NT2/D1 (cell line): ENCODE measurements at regions not wholly inside any gene's neighbourhood (a gene's known extent, or its start where the extent isn't known, plus 50 kb on each side); places are given as distances from the start of the nearest gene placed in this dataset.

Experiments
- DNase-seq: peaks from one replicate; pipeline ENCODE4 v3.0.0-alpha.2; 2011; ENCODE audit warnings: low read depth, low spot score
- H3K27me3 ChIP-seq: 2 replicates; pipeline ENCODE4 v1.6.0; 2011; ENCODE audit warnings: mild to moderate bottlenecking; ENCODE audit not compliant: insufficient read length, insufficient read depth
- H3K36me3 ChIP-seq: 2 replicates; pipeline ENCODE4 v1.6.1; 2011; ENCODE audit warnings: mild to moderate bottlenecking, low read length, mixed read lengths; ENCODE audit not compliant: insufficient read depth, insufficient read length
- H3K4me1 ChIP-seq: 2 replicates; pipeline ENCODE4 v1.5.1; 2011; ENCODE audit not compliant: insufficient read depth, insufficient read length
- H3K4me3 ChIP-seq: 2 replicates; pipeline ENCODE4 v1.5.1; 2011; ENCODE audit warnings: low read depth; ENCODE audit not compliant: insufficient read length
- H3K9ac ChIP-seq: 2 replicates; pipeline ENCODE4 v1.6.0; 2011; ENCODE audit warnings: low read depth; ENCODE audit not compliant: insufficient read length
- H3K9me3 ChIP-seq: 2 replicates; pipeline ENCODE4 v1.5.1; 2011; ENCODE audit warnings: mild to moderate bottlenecking, low read length; ENCODE audit not compliant: insufficient read depth
- SUZ12 ChIP-seq: IDR thresholded peaks from 2 replicates; pipeline ENCODE4 v1.6.1; 2011; ENCODE audit not compliant: insufficient read length, insufficient read depth; ENCODE audit errors: extremely low read depth
- YY1 ChIP-seq: IDR thresholded peaks from 2 replicates; pipeline ENCODE4 v1.6.1; 2011; ENCODE audit not compliant: insufficient read length, insufficient read depth
- ZNF274 ChIP-seq: IDR thresholded peaks from 2 replicates; pipeline ENCODE4 v1.6.1; 2011; ENCODE audit warnings: mild to moderate bottlenecking, low read depth, low read length

DNA sequence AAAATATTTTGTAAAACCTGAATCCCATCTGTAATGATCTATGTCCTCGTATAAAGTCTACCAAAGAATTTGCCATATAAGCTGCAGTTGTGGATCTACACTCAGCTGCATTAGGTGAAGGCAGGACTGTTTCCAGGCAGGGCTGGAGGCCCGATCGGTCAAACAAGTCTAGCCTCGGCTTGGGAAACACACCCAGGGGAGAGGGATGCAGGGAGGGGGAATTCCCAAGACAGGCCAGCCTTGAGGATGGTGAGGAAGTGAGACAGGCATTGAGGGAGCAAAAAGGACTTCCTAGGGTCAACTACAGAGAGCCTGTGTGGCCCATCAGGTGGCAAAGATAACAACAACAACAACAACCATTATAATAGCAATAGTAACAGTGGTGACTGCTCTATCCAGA is 174.1 kb upstream of the FSTL4 start:
- H3K36me3 ChIP-seq = no peaks in the 10 kb centered on the region
- no peak overlapping the region for H3K4me3 ChIP-seq
- no peaks in the 10 kb centered on the region for H3K9me3 ChIP-seq
- H3K4me1 ChIP-seq = peaks cover 3% of the 10 kb centered on the region
- DNase-seq = no peak
- no peaks in the 10 kb centered on the region for H3K27me3 ChIP-seq
- TF ChIP-seq ZNF274 (no peak), SUZ12 (no peak), YY1 (no peak)
- no peak overlapping the region for H3K9ac ChIP-seq

DNA sequence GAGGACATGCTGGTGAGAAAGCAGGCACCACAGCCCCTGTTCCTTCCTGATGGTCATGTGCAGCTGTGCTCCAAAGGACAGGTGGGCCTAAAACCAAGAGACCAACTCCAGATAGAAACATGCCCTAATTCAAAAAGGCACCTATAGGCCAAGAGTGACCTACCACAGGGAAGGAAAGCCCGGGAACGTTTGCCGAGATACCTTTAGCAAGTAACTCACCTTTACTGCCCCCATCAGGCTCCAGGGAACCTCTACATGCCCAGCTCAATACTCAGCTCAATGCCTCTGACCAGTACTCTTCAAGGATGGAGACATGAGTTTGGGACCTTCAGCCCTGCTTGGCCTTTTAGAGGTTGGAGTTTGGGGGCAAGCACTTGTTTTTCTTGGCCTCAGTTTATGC is 172.8 kb upstream of the FSTL4 start:
- Histone ChIP-seq H3K27me3 (no peaks in the 10 kb centered on the region), H3K4me1 (peaks cover 3% of the 10 kb centered on the region), H3K9ac (no peak overlapping the region), H3K9me3 (no peaks in the 10 kb centered on the region), H3K4me3 (no peak overlapping the region), H3K36me3 (no peaks in the 10 kb centered on the region)
- TF ChIP-seq ZNF274 (no peak), SUZ12 (no peak), YY1 (no peak)
- DNase-seq = no peak

DNA sequence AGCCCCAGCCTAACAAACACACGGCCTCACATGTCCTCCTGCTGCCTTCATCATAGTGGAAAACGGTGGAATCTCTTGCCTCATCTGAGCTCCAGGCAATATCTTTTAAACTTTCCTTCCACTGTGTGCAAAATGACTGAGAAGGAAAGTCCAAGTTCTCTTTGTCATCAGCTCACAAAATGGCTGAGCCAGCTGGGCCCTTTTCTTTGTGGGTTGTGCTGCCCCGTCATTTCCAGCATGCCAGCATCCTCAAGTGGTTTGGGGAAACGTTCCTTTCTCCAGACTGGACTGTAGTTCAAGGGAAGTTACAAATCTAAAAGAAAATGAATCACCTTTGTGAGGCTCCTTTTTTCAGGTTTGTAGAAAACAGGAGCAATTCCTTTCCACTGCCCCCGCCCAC is 171.1 kb upstream of the FSTL4 start:
- Histone ChIP-seq H3K36me3 (no peaks in the 10 kb centered on the region), H3K4me3 (no peak overlapping the region), H3K9ac (no peak overlapping the region), H3K4me1 (peaks cover 3% of the 10 kb centered on the region), H3K27me3 (no peaks in the 10 kb centered on the region), H3K9me3 (no peaks in the 10 kb centered on the region)
- TF ChIP-seq SUZ12 = no peak
- no peak for TF ChIP-seq YY1
- no peak for TF ChIP-seq ZNF274
- no peak for DNase-seq

DNA sequence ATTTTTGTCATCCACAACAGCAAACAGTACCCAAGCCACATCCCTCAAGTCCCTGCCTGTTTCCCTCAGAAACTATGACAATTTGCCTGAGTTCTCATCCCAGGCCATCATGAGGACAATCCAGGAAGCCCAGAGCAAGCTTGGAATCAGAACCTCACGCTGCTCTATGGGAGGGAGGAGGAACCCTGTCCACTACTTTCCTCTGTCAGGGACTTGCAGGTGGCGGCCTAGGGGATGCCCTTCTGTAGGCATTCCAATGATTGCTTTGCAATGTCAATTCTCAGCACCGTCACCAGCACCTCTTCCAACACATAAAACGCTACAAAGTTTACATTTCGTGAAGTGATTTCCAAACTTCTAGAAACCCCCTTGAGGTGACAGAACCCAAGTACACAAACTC is 170.4 kb upstream of the FSTL4 start:
- H3K9ac ChIP-seq = no peak overlapping the region
- no peak overlapping the region for H3K4me3 ChIP-seq
- H3K36me3 ChIP-seq = no peaks in the 10 kb centered on the region
- no peak for TF ChIP-seq ZNF274
- no peak for TF ChIP-seq SUZ12
- TF ChIP-seq YY1 = no peak
- H3K4me1 ChIP-seq = peaks cover 1% of the 10 kb centered on the region
- H3K9me3 ChIP-seq = no peaks in the 10 kb centered on the region
- no peaks in the 10 kb centered on the region for H3K27me3 ChIP-seq
- DNase-seq = no peak

DNA sequence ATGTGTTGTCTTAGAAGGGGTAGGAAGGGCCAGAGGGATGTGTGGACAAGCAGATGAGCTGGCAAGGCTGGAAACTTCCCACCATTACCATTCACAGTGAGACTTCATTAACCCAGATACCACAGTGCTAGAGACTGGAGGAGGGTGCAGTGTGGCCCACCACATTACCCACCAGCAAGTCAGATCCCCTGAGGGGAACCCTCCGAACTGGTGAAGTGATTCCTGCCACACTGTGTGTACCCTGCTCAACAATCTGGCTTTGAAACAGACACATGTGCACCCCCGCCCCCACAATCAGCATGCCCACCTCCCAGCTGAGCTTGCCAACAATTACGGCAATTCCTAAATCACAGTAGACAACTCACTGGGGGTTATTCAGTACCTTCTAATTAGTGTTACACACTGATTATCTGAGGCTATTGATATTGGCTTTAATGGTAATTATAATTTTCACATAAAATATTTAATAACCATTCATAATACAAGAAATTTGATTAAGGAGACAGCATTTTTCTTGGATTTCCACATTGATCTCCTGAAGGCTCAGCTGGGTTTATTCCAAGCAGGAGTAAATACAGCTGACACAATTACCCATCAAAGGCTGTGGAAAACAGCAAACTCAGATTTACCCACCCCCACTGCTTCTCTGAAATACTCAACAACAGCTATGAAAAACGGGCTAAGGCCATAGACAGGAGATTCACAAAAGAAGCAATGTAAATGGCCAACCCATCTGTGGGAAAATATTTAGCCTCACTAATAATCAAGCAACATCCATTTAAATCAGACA is 169.3 kb upstream of the FSTL4 start:
- no peak for DNase-seq
- Histone ChIP-seq H3K4me1 (no peaks in the 10 kb centered on the region), H3K36me3 (no peaks in the 10 kb centered on the region), H3K9me3 (no peaks in the 10 kb centered on the region), H3K9ac (no peak overlapping the region), H3K4me3 (no peak overlapping the region), H3K27me3 (no peaks in the 10 kb centered on the region)
- TF ChIP-seq YY1 (no peak), SUZ12 (no peak), ZNF274 (no peak)

DNA sequence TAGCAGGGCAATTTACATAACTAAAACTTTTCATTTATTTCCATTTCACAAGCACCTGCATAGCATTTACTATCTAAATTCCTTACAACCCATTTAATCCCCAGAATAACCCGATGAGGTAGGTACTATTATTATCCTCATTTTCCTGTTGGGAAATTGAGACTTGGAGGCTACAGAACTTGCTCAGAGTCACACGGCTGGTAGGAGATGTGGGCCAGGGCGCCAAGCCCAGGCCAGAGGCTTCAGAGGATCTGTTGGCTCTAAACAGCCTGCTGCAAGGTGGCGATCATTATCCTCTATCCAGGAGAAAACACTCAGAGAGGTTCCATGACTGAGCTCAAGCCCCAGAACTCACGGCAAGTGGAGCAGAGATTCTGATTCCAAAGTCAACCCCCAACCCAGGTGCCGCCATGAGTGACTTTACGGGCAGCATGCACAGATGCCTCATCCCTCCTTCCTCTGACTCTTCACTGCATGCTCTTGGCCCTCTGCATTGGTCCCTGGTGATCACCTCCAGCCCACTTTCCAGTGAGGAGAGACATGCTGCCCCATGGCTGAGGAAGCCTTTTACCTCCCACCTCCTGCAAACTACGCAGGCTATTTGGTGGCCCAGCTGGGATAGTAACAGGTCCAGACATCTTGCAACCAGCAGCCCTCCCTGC is 168.4 kb upstream of the FSTL4 start:
- no peaks in the 10 kb centered on the region for H3K36me3 ChIP-seq
- H3K9ac ChIP-seq = no peak overlapping the region
- no peak for TF ChIP-seq YY1
- TF ChIP-seq SUZ12 = no peak
- TF ChIP-seq ZNF274 = no peak
- no peaks in the 10 kb centered on the region for H3K9me3 ChIP-seq
- no peaks in the 10 kb centered on the region for H3K4me1 ChIP-seq
- no peaks in the 10 kb centered on the region for H3K27me3 ChIP-seq
- H3K4me3 ChIP-seq = no peak overlapping the region
- DNase-seq = no peak

DNA sequence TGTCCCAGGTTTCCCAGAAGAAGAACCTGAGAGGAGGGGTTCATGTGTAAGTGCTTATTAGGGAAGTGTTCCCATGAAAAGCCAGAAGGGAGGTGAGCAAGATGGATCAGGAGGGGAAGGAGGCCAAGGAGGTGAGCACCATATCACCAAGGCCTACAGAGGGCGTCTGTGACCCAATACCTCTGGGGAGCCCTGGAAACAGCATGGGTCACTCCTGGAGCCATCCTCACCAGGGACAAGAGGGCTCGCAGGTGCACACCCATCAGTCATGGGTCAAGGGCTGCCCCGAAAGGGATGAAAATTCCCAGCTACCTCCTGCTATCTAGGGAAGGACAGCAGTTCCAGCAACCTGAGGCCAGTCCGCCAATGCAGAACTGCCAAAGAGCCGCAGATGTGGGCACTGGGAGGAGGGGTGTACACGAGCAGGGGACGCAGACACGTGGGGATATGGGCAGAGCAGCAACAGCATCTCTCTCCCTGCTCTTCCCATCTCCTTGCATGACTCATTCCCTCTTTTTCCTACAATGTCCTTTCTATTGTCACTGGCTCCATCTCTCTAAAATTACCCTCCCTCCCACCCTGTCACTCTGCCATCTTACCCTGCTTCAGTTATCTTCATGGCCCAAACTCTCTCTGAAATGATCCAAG is 167.6 kb upstream of the FSTL4 start:
- H3K36me3 ChIP-seq = no peaks in the 10 kb centered on the region
- no peaks in the 10 kb centered on the region for H3K9me3 ChIP-seq
- TF ChIP-seq YY1 = no peak
- TF ChIP-seq ZNF274 = no peak
- TF ChIP-seq SUZ12 = no peak
- H3K4me3 ChIP-seq = no peak overlapping the region
- DNase-seq = no peak
- no peaks in the 10 kb centered on the region for H3K27me3 ChIP-seq
- no peaks in the 10 kb centered on the region for H3K4me1 ChIP-seq
- no peak overlapping the region for H3K9ac ChIP-seq
